ENCODE measurements at regions not wholly inside any gene's neighbourhood (a gene's known extent, or its start where the extent isn't known, plus 50 kb on each side); places are given as distances from the start of the nearest gene placed in this dataset.

- no peak for FAIRE-seq
- no peak for DNase-seq (ENCODE audit: low spot score in 2 of 2)
These were observed 337.6 kb upstream of the NR3C2 start for GRCh38 chr4:148779771-148780170.

DNA sequence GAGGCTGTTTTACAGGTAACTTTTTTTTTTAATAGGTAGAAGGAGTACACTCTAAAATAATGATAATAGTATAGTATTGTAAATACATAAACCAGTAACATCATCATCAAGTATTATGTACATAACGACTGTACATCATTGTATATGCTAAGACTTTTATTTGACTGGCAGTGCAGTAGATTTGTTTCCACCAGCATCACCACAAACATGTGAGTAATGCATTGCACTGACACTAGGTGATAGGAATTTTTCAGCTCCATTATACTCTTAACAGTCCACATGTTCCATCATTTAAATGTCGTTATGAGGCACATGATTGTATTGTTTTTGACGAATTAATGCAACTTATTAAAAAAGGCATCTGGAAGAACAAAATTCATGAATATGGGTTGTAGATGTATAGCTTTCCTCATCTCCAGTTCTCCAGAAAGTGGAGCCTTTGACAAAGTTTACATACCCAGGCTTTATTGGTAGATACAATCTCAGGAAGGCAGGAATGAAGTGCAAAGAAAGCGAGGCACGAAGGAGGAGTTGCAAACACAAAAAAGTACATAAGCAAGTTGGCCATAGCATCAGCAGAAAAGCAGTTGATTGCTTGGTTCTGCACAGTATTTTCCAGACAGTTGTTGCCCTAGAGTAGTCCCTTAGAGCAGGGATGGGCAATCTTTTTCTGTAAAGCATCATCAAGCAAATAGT, 336.9 kb upstream of the NR3C2 start:
- no peak for DNase-seq (ENCODE audit: low spot score in 2 of 2)
- no peak for FAIRE-seq

DNA sequence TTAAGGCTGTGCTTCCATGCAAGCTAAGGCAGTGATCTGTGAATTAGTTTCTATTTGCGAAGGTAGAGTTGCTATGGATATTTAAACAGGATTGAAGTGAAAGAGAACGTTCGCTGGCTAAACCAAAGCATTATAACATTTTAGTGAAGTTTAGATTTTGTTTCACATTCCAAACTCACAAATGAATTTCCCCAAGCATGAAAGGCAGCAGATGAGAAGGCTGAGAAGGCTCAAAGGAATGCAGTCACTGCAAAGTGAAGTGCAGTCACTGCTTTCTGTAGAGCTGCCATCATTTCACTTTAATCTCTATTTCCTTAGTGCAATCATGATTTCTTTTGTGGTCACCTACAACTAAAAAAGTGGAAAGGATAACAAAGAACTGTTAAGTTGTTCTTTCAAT, 334.7 kb upstream of the NR3C2 start:
- no peak for DNase-seq (ENCODE audit: low spot score in 2 of 2)
- no peak for FAIRE-seq

DNA sequence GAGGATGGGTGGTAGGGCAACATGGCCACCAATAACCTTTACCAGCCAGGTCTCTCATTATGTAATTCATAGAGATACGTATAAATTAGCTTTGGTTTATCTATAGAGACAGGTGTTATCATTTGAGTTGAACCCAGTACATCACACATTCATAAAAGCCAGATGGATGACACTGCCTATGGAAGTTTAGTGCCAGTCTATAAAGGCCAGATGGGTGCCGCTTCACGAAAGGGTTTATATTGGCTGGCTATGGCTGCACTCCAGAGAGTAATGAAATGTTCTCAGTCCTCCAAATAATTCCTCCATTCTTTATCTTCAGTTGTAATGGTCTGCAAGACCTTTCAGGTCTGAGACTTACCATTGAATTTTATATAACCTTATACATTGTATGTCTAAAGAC, 331.9 kb upstream of the NR3C2 start:
- FAIRE-seq (no peak), DNase-seq (ENCODE audit: low spot score in 2 of 2) (no peak)

- DNase-seq (ENCODE audit: low spot score in 2 of 2) (no peak), FAIRE-seq (no peak)
These were observed 331.1 kb upstream of the NR3C2 start for GRCh38 chr4:148773313-148773712.

DNA sequence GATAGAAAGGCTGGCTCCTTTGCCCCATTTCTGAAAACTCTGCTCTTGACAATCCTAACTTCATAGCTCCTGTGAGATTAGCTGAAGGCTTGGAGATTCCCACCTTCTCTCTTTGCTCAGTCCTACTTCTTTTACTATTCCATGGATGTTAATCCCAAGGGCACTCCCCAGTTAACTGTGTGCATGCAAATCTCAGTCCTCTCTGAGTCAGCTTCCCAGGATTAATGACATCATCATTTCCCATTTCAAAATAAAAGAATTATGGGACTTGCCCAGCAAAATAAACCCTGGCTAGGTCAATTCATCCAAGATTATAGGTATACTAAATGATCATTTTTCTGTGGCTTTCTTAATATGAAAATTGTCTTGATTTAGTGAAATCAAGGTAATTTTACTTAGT, 328.6 kb upstream of the NR3C2 start:
- FAIRE-seq = no peak
- DNase-seq (ENCODE audit: low spot score in 2 of 2) = no peak

DNA sequence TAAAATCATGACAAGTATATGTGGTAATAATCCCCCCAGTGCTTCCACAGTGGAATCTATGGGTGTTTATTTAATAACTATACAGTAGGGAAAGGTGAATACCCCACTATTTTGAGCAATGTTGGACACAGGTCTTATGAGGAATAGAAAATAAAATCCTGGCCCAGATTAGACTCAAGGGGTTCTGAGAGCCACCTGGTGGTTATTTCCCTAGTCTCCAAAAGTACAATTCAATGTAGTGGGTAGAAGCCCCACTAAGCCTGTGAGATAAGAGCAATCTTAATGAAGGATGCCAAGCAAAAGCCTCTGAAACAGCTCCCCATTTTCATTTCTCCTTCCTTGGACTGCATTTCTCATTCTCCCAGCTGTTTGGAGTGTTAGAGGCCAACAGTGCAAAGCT, 328.2 kb upstream of the NR3C2 start:
- FAIRE-seq = no peak

DNA sequence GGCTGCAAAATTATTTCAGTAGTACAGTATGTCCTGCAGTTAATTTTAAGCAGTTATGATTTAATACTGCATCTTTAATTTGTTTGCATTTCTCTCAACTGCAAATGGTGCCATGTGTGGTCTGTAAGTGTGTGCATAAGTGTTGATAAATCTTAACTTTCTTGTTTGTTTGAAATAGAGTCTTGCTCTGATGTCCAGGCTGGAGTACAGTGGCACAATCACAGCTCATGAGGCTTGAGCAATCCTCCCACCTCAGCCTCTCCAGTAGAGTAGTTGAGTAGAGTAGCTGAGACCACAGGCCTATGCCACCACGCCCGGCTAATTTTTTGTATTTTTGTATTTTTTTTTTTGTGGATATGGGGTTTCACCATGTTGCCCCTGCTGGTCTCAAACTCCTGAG, 322.5 kb upstream of the NR3C2 start:
- DNase-seq (ENCODE audit: low spot score in 2 of 2) (no peak), FAIRE-seq (no peak)

More for the DNA sequence above, 328.2 kb upstream of the NR3C2 start:
- DNase-seq (ENCODE audit: low spot score in 2 of 2) = no peak

GRCh38 chr4:148757171-148757570, 315.0 kb upstream of the NR3C2 start:
- no peak for FAIRE-seq
- no peak for DNase-seq (ENCODE audit: low spot score in 2 of 2)

- FAIRE-seq (no peak), DNase-seq (ENCODE audit: low spot score in 2 of 2) (no peak)
These were observed 307.2 kb upstream of the NR3C2 start for GRCh38 chr4:148749403-148749802.

- FAIRE-seq = no peak
- no peak for DNase-seq (ENCODE audit: low spot score in 2 of 2)
These were observed 305.6 kb upstream of the NR3C2 start for GRCh38 chr4:148747721-148748268.

GRCh38 chr4:148740701-148741100, 298.5 kb upstream of the NR3C2 start:
- FAIRE-seq (no peak), DNase-seq (ENCODE audit: low spot score in 2 of 2) (no peak)

DNA sequence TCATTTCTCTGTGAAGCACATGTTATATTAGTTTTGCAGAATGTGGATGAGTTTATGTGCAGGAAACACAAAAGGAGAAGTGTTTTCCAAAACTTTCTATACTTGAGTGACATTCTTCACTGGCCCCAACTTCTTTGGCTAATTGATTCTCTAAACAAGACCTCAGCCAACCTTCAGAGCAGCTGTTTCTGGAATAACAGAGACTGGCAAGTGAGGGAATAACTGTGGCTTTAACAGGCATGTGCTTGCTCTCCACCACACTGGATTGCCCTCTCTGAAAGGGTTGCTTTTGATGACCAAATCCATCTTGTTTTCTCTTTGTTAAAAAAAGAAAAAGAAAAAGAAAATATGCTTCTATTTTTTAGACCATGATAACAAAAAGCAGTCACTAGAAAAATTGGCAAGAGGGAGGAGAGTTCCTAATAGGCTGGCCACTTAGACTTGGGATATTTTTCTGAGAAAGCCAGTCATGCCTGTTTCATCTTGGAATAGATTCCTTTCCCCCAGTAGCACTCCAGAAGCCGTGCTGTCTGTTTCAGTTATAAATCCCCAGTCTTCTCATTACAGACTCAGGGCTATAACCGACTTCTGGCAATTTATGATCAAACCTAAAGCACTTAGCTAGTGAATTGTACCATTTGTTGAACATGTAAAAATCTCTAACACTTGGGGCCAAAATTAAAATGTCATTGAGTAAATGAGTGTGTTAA, 295.0 kb upstream of the NR3C2 start:
- FAIRE-seq (no peak), DNase-seq (ENCODE audit: low spot score in 2 of 2) (no peak)

GRCh38 chr4:148735432-148736155, 293.4 kb upstream of the NR3C2 start:
- DNase-seq (ENCODE audit: low spot score in 2 of 2) (no peak), FAIRE-seq (no peak)

DNA sequence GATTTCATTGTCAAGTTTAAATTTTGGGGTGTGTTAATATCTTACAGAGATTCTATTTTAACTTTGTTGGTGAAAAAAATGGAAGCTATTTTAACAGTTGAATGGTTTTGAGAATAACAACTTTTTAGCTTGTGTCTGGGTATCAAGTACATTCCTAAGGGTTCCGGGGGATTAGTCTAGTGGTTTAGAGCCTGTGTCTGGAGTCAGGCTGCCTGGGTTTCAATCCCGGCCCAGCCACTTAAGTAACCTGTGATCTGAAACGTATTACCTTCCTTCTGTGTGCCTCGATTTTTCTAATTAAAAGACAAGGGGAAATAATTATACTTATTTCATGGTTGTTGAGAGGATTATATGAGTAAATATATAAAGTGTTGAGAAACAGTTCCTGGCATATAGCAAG, 288.6 kb upstream of the NR3C2 start:
- FAIRE-seq = no peak
- DNase-seq (ENCODE audit: low spot score in 2 of 2) = no peak

GRCh38 chr4:148730082-148730640, 287.9 kb upstream of the NR3C2 start:
- FAIRE-seq = no peak

DNA sequence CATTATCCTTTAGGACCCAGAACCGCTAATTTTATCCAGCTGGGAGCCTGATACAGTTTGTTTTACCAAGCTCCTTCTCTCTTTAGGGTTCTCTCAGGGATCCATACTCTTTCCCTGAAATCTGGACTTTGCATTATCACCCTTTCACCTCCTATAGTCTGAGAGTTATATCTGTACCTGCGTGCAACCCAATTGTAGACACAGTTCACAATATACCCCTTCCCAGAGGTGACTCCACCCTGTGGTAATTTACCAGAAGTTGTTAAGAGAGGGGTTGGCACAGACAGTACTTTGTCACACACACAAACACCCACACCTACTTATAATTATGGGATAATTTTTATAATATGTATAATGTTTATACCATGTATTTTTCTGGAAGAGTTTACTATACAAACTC, 275.8 kb upstream of the NR3C2 start:
- DNase-seq (ENCODE audit: low spot score in 2 of 2) = no peak
- FAIRE-seq = no peak

More at GRCh38 chr4:148730082-148730640, 287.9 kb upstream of the NR3C2 start:
- DNase-seq (ENCODE audit: low spot score in 2 of 2) = no peak

DNA sequence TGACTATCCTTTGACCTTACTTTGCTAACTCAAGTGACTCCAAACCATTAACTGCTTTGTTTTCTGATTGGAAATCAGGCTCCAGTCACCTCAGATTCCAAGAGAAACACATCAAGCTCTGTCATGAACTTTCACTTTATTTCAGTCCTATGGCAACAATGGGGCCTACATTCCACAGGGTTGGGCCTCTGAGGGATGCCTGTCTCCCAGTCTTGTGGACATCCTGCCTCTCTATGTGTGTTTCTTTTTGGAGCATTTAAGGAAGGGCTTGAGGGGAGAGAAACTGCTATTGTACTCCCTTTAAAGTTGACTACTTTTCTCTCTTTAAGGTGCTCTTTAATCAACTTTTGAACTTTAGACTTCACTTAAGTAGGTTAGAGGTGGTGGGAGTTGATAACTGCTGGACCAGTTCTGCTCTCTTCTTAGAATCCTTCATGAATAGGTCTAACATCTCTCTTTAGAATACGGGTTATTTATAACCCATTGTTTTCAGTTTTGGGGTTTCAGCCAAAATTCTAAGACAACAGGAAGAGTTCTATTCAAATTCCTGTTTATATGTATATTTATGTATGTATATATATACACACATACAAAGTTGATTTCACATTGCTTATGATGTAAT, 274.3 kb upstream of the NR3C2 start:
- DNase-seq (ENCODE audit: low spot score in 2 of 2) (no peak), FAIRE-seq (no peak)

DNA sequence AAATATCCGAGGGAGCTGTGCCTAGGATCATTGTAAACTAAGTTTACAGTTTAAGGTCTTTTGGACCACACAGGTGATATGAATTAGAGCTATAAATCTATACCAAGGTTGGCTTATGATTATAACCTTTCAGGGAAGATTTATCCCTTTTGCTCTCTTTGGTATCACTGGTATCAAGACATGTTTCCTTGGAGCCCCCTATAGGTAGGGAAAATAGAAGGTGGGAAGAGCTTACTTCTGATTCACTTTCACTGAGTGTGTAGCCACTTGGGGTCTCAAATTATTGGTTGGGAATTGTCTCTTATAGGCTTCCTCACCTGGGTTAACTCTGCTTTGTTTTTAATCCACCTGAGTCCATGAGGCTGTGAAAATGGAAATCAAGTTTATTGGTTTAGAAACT, 262.1 kb upstream of the NR3C2 start:
- FAIRE-seq (no peak), DNase-seq (ENCODE audit: low spot score in 2 of 2) (no peak)

DNA sequence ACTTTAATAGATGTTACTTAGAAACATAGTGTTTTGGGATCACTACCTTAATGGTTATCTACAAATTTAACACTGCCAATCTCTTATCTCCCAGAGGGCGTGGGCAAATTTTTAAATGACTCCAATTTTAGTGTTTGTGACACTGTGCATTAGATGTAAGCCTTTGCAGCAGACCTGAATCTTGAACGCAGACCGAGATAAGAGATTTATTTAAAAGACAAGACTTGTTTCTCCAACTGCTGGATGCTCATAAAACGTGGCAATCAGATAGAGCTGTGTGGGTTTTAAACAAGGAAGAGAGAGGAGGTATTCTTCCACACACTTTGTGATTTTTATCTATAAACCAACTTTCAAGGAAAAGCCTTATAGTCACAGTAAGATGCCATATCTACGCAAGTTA, 252.5 kb upstream of the NR3C2 start:
- DNase-seq (ENCODE audit: low spot score in 2 of 2) = no peak
- no peak for FAIRE-seq
